OCI-LY7 (cell line): ENCODE measurements at regions not wholly inside any gene's neighbourhood (a gene's known extent, or its start where the extent isn't known, plus 50 kb on each side); places are given as distances from the start of the nearest gene placed in this dataset.

Experiments
- EZH2phosphoT487 ChIP-seq: fragments of 200-600 bp; sonication (generic); IDR thresholded peaks from 2 replicates; pipeline ENCODE4 v1.6.1; 2018; ENCODE audit warnings: low read depth, borderline replicate concordance, mild to moderate bottlenecking, mixed run types, antibody characterized with exemption, low read length, moderate library complexity, mixed read lengths
- TF ChIP-seq, protein P1 (sequence below): fragments of 200-600 bp; sonication (generic); conservative IDR thresholded peaks from 2 replicates; pipeline ENCODE4 v1.5.1; 2014; ENCODE audit warnings: mild to moderate bottlenecking, antibody characterized with exemption, low read length, moderate library complexity, mixed read lengths

DNA sequence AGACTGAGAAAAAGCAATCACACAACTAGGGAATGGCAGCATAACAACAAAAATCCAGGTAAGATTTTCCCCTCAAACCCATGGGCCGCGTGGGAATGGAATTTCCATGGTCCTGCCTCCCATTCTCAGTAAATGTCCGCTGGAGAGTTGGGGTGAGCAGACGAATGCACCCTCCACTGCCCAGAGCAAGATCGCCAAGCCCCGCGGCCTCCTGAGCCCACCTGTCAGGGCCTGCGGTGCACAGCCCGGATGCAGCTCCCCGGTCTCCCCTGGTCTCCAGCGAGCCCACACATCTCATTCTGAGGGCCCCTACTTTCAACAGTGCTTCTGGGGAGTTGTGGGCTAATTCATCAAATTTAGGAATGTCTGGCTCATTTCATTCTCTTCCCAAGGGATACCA, 327.4 kb upstream of the HS6ST1 start:
- TF ChIP-seq, protein P1, sequence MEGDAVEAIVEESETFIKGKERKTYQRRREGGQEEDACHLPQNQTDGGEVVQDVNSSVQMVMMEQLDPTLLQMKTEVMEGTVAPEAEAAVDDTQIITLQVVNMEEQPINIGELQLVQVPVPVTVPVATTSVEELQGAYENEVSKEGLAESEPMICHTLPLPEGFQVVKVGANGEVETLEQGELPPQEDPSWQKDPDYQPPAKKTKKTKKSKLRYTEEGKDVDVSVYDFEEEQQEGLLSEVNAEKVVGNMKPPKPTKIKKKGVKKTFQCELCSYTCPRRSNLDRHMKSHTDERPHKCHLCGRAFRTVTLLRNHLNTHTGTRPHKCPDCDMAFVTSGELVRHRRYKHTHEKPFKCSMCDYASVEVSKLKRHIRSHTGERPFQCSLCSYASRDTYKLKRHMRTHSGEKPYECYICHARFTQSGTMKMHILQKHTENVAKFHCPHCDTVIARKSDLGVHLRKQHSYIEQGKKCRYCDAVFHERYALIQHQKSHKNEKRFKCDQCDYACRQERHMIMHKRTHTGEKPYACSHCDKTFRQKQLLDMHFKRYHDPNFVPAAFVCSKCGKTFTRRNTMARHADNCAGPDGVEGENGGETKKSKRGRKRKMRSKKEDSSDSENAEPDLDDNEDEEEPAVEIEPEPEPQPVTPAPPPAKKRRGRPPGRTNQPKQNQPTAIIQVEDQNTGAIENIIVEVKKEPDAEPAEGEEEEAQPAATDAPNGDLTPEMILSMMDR: no peak
- no peak for TF ChIP-seq EZH2phosphoT487
